Left ventricle myocardium inferior (tissue), 1 donor: ENCODE measurements at regions not wholly inside any gene's neighbourhood (a gene's known extent, or its start where the extent isn't known, plus 50 kb on each side); places are given as distances from the start of the nearest gene placed in this dataset.

Experiments
- DNase-seq: peaks from one replicate; pipeline ENCODE4 v3.0.0-alpha.2; 2020
- H3K27ac ChIP-seq: fragments of 200-600 bp; replicated peaks from 2 replicates; pipeline ENCODE4 v1.8.0; 2021
- H3K27me3 ChIP-seq: fragments of 200-600 bp; 2 replicates; pipeline ENCODE4 v1.8.0; 2021; ENCODE audit warnings: low read depth
- H3K36me3 ChIP-seq: fragments of 200-600 bp; 2 replicates; pipeline ENCODE4 v1.8.0; 2021
- H3K4me1 ChIP-seq: fragments of 200-600 bp; 2 replicates; pipeline ENCODE4 v1.8.0; 2021
- H3K4me3 ChIP-seq: fragments of 200-600 bp; 2 replicates; pipeline ENCODE4 v1.8.0; 2021; ENCODE audit warnings: mild to moderate bottlenecking, moderate library complexity
- H3K9me3 ChIP-seq: fragments of 200-600 bp; replicated peaks from 2 replicates; pipeline ENCODE4 v1.8.0; 2021
- intact Hi-C: fragments of 100-400 bp; cut with micrococcal nuclease; formaldehyde crosslinking; loops from one replicate; pipeline ENCODE4 v1.11.0; 2022
- TF ChIP-seq, protein P1 (sequence below): fragments of 200-600 bp; IDR thresholded peaks from 2 replicates; pipeline ENCODE4 v1.8.0; 2021; ENCODE audit warnings: antibody characterized with exemption, mild to moderate bottlenecking, borderline replicate concordance
- donor health status: DM: no; HTN: yes; CAD: no; lungs with severe emphysema.

DNA sequence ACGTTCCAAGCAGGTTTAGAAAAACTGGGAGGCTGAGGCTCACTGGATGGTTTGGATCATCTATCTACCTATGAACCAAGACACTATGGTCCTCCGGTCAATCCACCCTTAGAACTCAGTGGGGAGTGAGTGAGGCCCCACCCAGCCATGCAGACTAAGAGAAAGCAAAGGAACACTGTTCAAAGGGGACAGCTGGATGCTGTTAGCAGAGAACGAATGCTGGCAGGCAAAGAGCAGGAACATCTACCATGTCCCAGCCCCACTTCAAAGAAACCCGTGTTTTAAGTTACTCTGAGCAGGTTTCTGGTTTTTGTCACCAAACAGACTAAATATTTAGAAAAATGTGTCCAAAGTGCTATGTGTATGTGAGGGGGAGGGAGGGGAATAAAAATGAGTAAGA, 183.4 kb upstream of the XYLT1 start:
- Histone ChIP-seq H3K4me3 (no peak overlapping the region), H3K4me1 (no peaks in the 10 kb centered on the region), H3K36me3 (no peaks in the 10 kb centered on the region), H3K27me3 (peaks cover 68% of the 10 kb centered on the region), H3K27ac (no peak overlapping the region), H3K9me3 (no peaks in the 10 kb centered on the region)
- DNase-seq = no peak
- intact Hi-C loops = no loop called here
- TF ChIP-seq, protein P1, sequence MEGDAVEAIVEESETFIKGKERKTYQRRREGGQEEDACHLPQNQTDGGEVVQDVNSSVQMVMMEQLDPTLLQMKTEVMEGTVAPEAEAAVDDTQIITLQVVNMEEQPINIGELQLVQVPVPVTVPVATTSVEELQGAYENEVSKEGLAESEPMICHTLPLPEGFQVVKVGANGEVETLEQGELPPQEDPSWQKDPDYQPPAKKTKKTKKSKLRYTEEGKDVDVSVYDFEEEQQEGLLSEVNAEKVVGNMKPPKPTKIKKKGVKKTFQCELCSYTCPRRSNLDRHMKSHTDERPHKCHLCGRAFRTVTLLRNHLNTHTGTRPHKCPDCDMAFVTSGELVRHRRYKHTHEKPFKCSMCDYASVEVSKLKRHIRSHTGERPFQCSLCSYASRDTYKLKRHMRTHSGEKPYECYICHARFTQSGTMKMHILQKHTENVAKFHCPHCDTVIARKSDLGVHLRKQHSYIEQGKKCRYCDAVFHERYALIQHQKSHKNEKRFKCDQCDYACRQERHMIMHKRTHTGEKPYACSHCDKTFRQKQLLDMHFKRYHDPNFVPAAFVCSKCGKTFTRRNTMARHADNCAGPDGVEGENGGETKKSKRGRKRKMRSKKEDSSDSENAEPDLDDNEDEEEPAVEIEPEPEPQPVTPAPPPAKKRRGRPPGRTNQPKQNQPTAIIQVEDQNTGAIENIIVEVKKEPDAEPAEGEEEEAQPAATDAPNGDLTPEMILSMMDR = no peak

DNA sequence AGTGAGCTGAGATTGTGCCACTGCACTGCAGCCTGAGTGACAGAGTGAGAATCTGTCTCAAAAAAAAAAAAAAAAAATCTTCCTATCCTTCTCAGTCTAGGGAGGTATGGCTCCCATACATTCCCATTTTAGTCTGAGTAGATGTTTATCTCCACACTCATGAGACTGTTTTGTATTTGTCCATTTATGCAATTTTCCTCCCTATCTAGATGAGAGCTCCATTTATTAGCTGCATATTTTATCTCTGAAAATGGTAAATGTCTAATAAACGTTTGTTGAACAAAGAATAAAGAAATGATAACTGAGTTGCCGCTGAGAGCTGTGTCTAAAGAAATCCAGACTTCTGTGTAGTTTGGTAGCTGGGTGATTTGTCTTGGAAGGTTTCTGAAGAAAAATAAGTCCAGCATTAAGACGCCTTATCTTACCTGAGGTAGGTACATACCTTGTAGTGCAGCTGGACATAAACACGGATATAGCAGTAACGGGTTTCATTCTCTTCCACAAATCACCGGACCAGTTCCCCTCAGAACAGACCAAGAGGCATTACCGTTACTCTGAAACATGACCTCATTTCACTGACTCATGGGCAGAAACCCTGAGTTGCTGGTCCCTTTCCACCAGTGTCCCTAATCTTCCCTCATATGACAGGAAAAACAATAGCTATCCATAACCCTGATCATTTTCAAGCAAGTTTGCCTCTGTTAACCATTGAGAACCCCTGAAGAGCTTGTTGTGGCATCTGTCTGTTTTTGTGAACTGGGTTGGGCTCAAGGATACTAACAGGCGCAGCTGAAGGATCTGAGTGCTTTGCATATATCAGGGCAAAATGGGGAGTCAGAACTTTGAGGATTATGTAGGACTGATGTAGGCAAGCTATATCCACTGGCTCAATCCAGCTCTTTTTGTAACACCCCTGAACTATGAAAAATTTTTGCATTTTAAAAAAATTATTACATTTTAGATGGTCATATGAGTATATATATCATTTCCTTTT, 177.4 kb upstream of the XYLT1 start:
- TF ChIP-seq, protein P1 = no peak
- Histone ChIP-seq H3K27me3 (peaks cover 54% of the 10 kb centered on the region), H3K4me3 (no peak overlapping the region), H3K27ac (no peak overlapping the region), H3K36me3 (no peaks in the 10 kb centered on the region), H3K9me3 (peaks cover 21% of the 10 kb centered on the region), H3K4me1 (no peaks in the 10 kb centered on the region)
- intact Hi-C loops = no loop called here
- no peak for DNase-seq

DNA sequence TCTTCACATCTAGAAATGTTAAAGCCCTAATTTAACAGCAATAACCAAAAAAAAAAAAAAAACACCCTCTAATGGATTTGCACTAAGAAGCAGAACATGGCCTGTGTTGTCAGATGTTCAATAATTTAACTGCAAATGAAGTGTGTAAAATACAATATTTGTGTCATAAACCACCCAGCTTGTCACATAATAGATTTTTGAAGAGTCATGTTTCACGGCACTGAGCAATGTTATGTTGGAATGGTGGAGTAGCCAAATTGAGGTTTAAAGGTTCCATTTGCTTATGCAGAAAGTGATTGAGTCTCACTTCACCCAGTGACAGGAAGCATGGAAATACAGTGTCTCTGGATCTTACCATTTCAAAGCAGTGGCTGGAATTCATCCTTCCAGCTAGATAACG, 173.2 kb upstream of the XYLT1 start:
- H3K4me3 ChIP-seq = no peak overlapping the region
- H3K27ac ChIP-seq = no peak overlapping the region
- peaks cover 19% of the 10 kb centered on the region for H3K27me3 ChIP-seq
- peaks cover 21% of the 10 kb centered on the region for H3K9me3 ChIP-seq
- H3K36me3 ChIP-seq = no peaks in the 10 kb centered on the region
- intact Hi-C loops = no loop called here
- DNase-seq = no peak
- H3K4me1 ChIP-seq = no peaks in the 10 kb centered on the region
- TF ChIP-seq, protein P1 = no peak

DNA sequence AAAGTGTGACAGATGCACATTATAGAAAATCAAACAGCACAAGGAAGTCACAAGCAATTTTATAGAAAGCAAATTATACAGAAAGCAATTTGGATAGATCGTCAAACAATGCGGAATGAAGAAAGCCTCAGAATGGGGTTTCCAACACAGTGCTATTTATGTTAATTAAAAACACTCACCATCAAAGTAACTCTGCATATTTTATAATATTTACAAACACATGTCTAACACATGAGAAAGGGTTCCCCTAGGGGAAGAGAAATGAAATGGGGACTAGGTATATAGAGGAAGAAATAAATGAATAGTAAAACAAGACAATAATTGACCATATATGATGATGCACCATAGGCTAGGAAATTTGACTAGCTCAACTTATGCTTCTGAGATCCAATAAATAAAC, 171.2 kb upstream of the XYLT1 start:
- TF ChIP-seq, protein P1 = no peak
- no peak for DNase-seq
- H3K4me3 ChIP-seq = no peak overlapping the region
- intact Hi-C loops = no loop called here
- H3K27ac ChIP-seq = no peak overlapping the region
- H3K9me3 ChIP-seq = peaks cover 21% of the 10 kb centered on the region
- no peaks in the 10 kb centered on the region for H3K36me3 ChIP-seq
- H3K4me1 ChIP-seq = no peaks in the 10 kb centered on the region
- peaks cover 11% of the 10 kb centered on the region for H3K27me3 ChIP-seq

DNA sequence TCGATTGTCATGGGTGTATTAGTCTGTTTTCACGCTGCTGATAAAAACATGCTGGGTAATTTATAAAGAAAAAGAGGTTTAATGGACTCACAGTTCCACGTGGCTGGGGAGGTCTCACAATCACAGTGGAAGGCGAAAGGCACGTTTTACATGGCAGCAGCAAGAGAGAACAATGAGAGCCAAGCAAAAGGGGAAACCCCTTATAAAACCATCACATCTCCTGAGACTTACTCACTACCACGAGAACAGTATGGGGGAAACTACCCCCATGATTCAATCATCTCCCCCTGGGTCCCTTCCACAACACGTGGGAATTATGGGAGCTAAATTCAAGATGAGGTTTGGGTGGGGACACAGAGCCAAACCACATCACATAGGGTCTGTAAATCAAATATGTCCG, 167.4 kb upstream of the XYLT1 start:
- DNase-seq = no peak
- peaks cover 11% of the 10 kb centered on the region for H3K27me3 ChIP-seq
- H3K4me3 ChIP-seq = no peak overlapping the region
- no peaks in the 10 kb centered on the region for H3K36me3 ChIP-seq
- no peaks in the 10 kb centered on the region for H3K9me3 ChIP-seq
- TF ChIP-seq, protein P1 = no peak
- no peak overlapping the region for H3K27ac ChIP-seq
- H3K4me1 ChIP-seq = no peaks in the 10 kb centered on the region
- intact Hi-C loops = no loop called here
